Aorta (tissue), 5 donors: ENCODE measurements at regions not wholly inside any gene's neighbourhood (a gene's known extent, or its start where the extent isn't known, plus 50 kb on each side); places are given as distances from the start of the nearest gene placed in this dataset.

Experiments
- ATAC-seq: fragments of 200-7000 bp; cut with Tn5 transposase; one replicate; pipeline ENCODE4 v1.9.1; 2022; ENCODE audit warnings: moderate library complexity; ENCODE audit not compliant: low FRiP score
- DNase-seq, 2 donors: peaks; one replicate each; pipeline ENCODE4 v3.0.0-alpha.2; 2020
- H3K27ac ChIP-seq, 2 donors: one replicate each; pipeline ENCODE4 v1.5.1; 2013; ENCODE audit warnings: low read length in 2 of 2, mild to moderate bottlenecking in 2 of 2, moderate library complexity in 2 of 2, control low read depth in 1 of 2, inconsistent platforms in 1 of 2, low read depth in 1 of 2
- H3K27me3 ChIP-seq, 2 donors: one replicate each; pipeline ENCODE4 v1.6.1; 2013; ENCODE audit warnings: control low read depth in 1 of 2, low read length in 1 of 2, mild to moderate bottlenecking in 1 of 2, moderate library complexity in 1 of 2; ENCODE audit not compliant: insufficient read depth in 2 of 2, control insufficient read depth in 1 of 2
- H3K36me3 ChIP-seq, 2 donors: one replicate each; pipeline ENCODE4 v1.6.1; 2013; ENCODE audit warnings: control low read depth in 1 of 2, low read length in 1 of 2, mild to moderate bottlenecking in 1 of 2; ENCODE audit not compliant: insufficient read depth in 2 of 2, control insufficient read depth in 1 of 2
- H3K4me1 ChIP-seq, 2 donors: one replicate each; pipeline ENCODE4 v1.6.1; 2013; ENCODE audit warnings: low read length in 2 of 2, control low read depth in 1 of 2, mild to moderate bottlenecking in 1 of 2, moderate library complexity in 1 of 2; ENCODE audit not compliant: insufficient read depth in 2 of 2, control insufficient read depth in 1 of 2
- H3K4me3 ChIP-seq, 2 donors: one replicate each; pipeline ENCODE4 v1.5.1; 2013; ENCODE audit warnings: low read length in 2 of 2, control low read depth in 1 of 2, mild to moderate bottlenecking in 1 of 2
- H3K9me3 ChIP-seq: one replicate; pipeline ENCODE4 v1.6.1; 2013; ENCODE audit warnings: mild to moderate bottlenecking, low read length; ENCODE audit not compliant: control insufficient read depth
- WGBS, 2 donors: extraction: QIAGEN DNeasy Blood & Tissue Kit; methylation state at CpG; one replicate each; pipeline ENCODE4 v1.1.7; 2013; 5-methylcytosine and 5-hydroxymethylcytosine counted together
- intact Hi-C, 2 donors: fragments of 100-400 bp; cut with DNase I; formaldehyde crosslinking; loops; one replicate each; pipeline versions ENCODE4 v1.14.2 to v1.15.0; 2022
- donor health status: healthy with polysubstance abuse.
- donor health status: Bipolar disorder and iron deficiency.
- donor health status: DM: no; HTN: no; CAD: no.
- donor health status: DM: no; HTN: no; CAD: no.
- donor health status: DM: yes; HTN: yes; CAD: no.

- Histone ChIP-seq H3K36me3 (no peaks in the 10 kb centered on the region), H3K9me3 (no peaks in the 10 kb centered on the region), H3K4me1 (no peaks in the 10 kb centered on the region), H3K27me3 (no peaks in the 10 kb centered on the region), H3K27ac (no peak overlapping the region), H3K4me3 (no peak overlapping the region)
- ATAC-seq, result no peak
- intact Hi-C loops, result no loop called here
- peak in 1 of 2 donors; percentile 54 for DNase-seq
- 78 to 92% methylated on average over 6 of the region's 6 CpGs for WGBS, 2 donors
Measured at GRCh38 chr4:14871676-14872430, 130.4 kb upstream of the CPEB2 start.

DNA sequence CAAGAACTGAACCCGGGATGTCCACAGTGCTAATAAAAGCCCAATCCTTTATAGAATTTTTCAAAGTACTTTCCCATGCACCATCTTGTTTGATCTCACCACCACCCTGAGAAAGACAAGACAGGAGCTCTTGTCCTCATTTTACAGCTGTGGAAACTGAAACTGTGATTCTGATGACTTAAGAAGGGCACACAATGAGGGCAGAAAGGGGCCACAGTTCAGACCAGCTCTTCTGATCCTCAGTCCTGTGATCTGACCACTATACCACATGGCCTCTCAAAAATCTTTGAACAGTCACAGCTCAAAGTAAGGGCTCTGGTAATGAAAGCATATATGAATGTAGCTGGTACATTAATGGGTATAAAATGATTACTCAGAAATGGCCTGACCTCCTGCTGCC lies 127.3 kb upstream of the CPEB2 start:
- H3K9me3 ChIP-seq, result no peaks in the 10 kb centered on the region
- no peaks in the 10 kb centered on the region for H3K36me3 ChIP-seq
- 79 to 86% methylated on average over 1 of the region's 1 CpG for WGBS, 2 donors
- intact Hi-C loops, result no loop called here
- H3K27me3 ChIP-seq, result no peaks in the 10 kb centered on the region
- H3K27ac ChIP-seq, result no peak overlapping the region
- no peaks in the 10 kb centered on the region for H3K4me1 ChIP-seq
- no peak overlapping the region for H3K4me3 ChIP-seq
- DNase-seq (no peak), ATAC-seq (no peak)

GRCh38 chr4:14877246-14878225 lies 124.7 kb upstream of the CPEB2 start:
- no peaks in the 10 kb centered on the region for H3K36me3 ChIP-seq
- DNase-seq, result no peak
- no peaks in the 10 kb centered on the region for H3K27me3 ChIP-seq
- H3K27ac ChIP-seq, result no peak overlapping the region
- intact Hi-C loops, result no loop called here
- H3K9me3 ChIP-seq, result no peaks in the 10 kb centered on the region
- 49 to 52% methylated on average over 6 of the region's 6 CpGs for WGBS, 2 donors
- no peaks in the 10 kb centered on the region for H3K4me1 ChIP-seq
- no peak overlapping the region for H3K4me3 ChIP-seq
- ATAC-seq, result peak; percentile 48

GRCh38 chr4:14878681-14879080 lies 123.6 kb upstream of the CPEB2 start:
- DNase-seq (no peak), ATAC-seq (no peak)
- H3K9me3 ChIP-seq, result no peaks in the 10 kb centered on the region
- H3K27ac ChIP-seq, result no peak overlapping the region
- 97 to 100% methylated on average over 3 of the region's 3 CpGs for WGBS, 2 donors
- no peak overlapping the region for H3K4me3 ChIP-seq
- intact Hi-C loops, result no loop called here
- H3K36me3 ChIP-seq, result no peaks in the 10 kb centered on the region
- no peaks in the 10 kb centered on the region for H3K27me3 ChIP-seq
- no peaks in the 10 kb centered on the region for H3K4me1 ChIP-seq

GRCh38 chr4:14879683-14880082 lies 122.6 kb upstream of the CPEB2 start:
- no peaks in the 10 kb centered on the region for H3K27me3 ChIP-seq
- H3K36me3 ChIP-seq, result no peaks in the 10 kb centered on the region
- intact Hi-C loops, result no loop called here
- no peaks in the 10 kb centered on the region for H3K9me3 ChIP-seq
- DNase-seq, result no peak
- WGBS, 2 donors, result 75 to 91% methylated on average over 7 of the region's 7 CpGs
- no peak overlapping the region for H3K4me3 ChIP-seq
- H3K4me1 ChIP-seq, result no peaks in the 10 kb centered on the region
- no peak for ATAC-seq
- H3K27ac ChIP-seq, result no peak overlapping the region

DNA sequence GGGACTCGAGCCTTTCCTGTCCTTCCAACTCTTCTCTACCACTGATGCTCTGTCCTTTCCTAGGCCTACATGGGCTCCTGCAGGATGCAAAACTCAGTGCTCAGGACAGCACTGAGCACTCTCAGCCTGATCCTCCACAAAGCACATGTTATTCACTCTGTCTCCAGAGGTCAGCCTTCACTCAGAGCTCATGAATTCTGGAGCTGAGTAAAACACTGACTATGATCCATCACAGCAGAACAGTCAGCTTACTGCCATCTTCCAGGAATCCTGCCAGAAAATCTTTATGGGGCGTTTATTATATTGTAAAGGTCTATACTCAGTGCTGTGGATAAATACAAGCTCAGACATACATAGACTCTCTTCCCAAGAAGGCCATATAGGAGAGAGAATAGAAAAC lies 121.5 kb upstream of the CPEB2 start:
- no peak for DNase-seq
- ATAC-seq, result no peak
- H3K4me1 ChIP-seq, result no peaks in the 10 kb centered on the region
- no peaks in the 10 kb centered on the region for H3K9me3 ChIP-seq
- intact Hi-C loops, result no loop called here
- H3K27ac ChIP-seq, result no peak overlapping the region
- WGBS, 2 donors, result 76 to 90% methylated on average over 2 of the region's 2 CpGs
- H3K4me3 ChIP-seq, result no peak overlapping the region
- H3K27me3 ChIP-seq, result no peaks in the 10 kb centered on the region
- no peaks in the 10 kb centered on the region for H3K36me3 ChIP-seq

GRCh38 chr4:14883166-14883565 lies 119.1 kb upstream of the CPEB2 start:
- DNase-seq, result no peak
- no peaks in the 10 kb centered on the region for H3K4me1 ChIP-seq
- intact Hi-C loops, result no loop called here
- no peak for ATAC-seq
- H3K27me3 ChIP-seq, result no peaks in the 10 kb centered on the region
- H3K9me3 ChIP-seq, result no peaks in the 10 kb centered on the region
- no peak overlapping the region for H3K27ac ChIP-seq
- no peak overlapping the region for H3K4me3 ChIP-seq
- WGBS, 2 donors, result 94 to 96% methylated on average over 3 of the region's 3 CpGs
- H3K36me3 ChIP-seq, result no peaks in the 10 kb centered on the region

DNA sequence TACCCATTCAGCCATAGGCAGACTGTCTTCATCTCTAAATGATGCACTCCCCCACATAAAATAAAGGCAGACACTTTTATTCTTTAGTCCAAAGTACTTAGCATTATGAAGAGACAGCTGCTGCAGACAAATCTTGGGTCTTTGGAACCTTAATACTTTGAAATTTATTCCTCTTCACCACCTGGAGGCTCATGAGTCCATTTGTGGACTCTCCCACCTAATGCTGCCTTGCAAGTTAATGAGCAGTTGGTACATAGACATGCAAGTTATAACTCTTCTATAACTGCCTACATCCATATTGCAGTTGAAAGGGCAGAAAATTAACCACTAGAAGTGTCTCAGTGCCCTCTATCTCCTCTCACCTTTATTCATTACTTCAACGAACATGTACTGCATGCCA lies 118.6 kb upstream of the CPEB2 start:
- H3K4me3 ChIP-seq, result no peak overlapping the region
- H3K9me3 ChIP-seq, result no peaks in the 10 kb centered on the region
- 82 to 86% methylated on average over 1 of the region's 1 CpG for WGBS, 2 donors

More for the DNA sequence above, 118.6 kb upstream of the CPEB2 start:
- no peak for ATAC-seq
- DNase-seq, result no peak
- intact Hi-C loops, result no loop called here
- Histone ChIP-seq H3K36me3 (no peaks in the 10 kb centered on the region), H3K27me3 (no peaks in the 10 kb centered on the region), H3K27ac (no peak overlapping the region), H3K4me1 (no peaks in the 10 kb centered on the region)
